ENCODE measurements at regions not wholly inside any gene's neighbourhood (a gene's known extent, or its start where the extent isn't known, plus 50 kb on each side); places are given as distances from the start of the nearest gene placed in this dataset.

DNA sequence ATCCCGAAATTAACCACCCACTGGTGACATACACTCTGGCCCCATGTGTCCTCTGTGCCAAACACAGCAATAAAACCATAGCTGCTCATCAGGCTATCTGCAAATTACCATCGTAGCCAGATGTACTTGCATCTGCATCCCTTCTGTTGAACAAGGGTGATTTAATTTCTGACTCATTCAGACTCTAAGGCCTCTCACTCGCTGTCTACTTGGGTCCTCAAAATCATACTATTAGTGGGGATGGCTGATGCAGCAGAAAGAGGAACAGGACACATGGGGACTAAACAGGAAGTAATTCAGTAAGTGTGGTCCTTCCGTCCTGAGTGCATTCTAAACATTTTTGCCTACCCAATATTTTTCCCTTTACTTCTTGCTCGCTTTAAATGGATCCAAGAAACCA lies 2275.0 kb upstream of the PCDH20 start:
- peak; percentile 56 for TF ChIP-seq GATA2 (IDR thresholded peaks at IDR 0.05; ENCODE audit: low read depth, low read length)
- TF ChIP-seq GATA3 (IDR thresholded peaks at IDR 0.05; ENCODE audit: low read depth, low read length) = no peak

DNA sequence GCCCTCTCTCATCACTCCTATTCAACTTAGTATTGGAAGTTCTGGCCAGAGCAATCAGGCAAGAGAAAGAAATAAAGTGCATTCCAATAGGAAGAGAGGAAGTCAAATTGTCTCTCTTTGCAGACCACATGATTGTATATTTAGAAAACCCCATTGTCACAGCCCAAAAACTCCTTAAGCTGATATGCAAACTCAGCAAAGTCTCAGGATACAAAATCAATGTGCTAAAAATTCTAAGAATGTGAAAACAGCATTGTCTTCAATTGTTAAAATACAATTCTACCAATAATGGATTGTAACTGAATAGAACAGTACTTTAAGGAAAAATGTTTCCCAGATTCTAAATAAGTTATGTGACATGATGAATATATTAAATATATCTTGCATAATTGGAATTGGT lies 2269.2 kb upstream of the PCDH20 start:
- no peak for TF ChIP-seq GATA2 (IDR thresholded peaks at IDR 0.05; ENCODE audit: low read depth, low read length)
- no peak for TF ChIP-seq GATA3 (IDR thresholded peaks at IDR 0.05; ENCODE audit: low read depth, low read length)

DNA sequence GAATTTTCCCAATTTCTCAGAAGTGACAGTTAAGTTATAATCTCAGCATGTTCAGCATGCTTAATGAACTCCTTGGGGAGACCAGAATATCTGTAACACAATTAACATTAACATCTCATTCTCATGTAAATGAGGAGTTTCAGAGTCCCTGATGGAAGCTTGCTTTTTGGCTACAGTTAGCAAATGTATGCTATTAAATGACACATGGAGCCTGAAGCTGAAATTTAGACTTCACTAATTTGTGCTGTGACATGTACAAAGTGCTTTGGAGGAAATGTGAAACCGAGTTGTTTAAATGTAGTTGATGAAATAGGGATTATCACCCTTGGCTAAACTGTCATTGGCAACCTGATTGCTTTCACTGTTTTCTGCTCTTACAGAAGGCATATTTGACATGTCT lies 2265.1 kb upstream of the PCDH20 start:
- no peak for TF ChIP-seq GATA3 (IDR thresholded peaks at IDR 0.05; ENCODE audit: low read depth, low read length)
- TF ChIP-seq GATA2 (IDR thresholded peaks at IDR 0.05; ENCODE audit: low read depth, low read length) = no peak

DNA sequence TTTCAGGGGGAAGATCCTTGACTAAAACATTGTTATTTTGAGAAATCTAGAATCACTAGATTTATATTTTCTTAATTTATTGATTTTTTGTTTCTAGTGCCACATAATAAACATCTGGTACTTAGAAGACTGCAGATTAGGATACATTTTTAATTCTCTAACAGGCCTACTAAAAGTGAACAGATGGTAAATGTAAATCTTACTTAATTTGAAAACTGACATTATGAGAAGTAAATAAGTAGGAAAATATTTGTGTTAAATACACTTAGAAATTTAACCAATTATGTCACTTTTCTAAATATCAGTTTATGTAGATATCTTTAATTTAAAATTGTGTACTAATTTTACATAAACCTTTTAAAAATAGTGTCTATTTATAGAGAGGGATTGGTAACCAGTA lies 2255.6 kb upstream of the PCDH20 start:
- TF ChIP-seq GATA3 (IDR thresholded peaks at IDR 0.05; ENCODE audit: low read depth, low read length) (no peak), GATA2 (IDR thresholded peaks at IDR 0.05; ENCODE audit: low read depth, low read length) (no peak)

DNA sequence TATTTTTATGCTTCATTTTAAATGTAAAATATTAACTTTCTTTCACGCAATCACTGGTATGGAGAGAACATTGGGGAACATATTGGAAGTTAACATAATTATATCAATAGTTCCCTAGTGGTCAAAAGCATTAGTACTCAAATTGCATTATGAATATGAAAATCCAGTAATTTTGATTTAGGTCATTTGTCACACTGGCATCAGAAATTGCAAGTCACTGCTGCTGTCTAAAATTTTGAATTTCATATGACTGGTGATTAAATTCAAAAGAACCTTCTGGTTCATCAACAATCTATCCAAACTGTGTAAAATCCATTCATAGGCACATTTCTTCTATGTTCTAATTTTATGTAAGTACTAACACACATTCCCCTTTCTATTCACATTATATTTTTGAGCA lies 2235.7 kb upstream of the PCDH20 start:
- TF ChIP-seq GATA2 (IDR thresholded peaks at IDR 0.05; ENCODE audit: low read depth, low read length) (no peak), GATA3 (IDR thresholded peaks at IDR 0.05; ENCODE audit: low read depth, low read length) (no peak)

DNA sequence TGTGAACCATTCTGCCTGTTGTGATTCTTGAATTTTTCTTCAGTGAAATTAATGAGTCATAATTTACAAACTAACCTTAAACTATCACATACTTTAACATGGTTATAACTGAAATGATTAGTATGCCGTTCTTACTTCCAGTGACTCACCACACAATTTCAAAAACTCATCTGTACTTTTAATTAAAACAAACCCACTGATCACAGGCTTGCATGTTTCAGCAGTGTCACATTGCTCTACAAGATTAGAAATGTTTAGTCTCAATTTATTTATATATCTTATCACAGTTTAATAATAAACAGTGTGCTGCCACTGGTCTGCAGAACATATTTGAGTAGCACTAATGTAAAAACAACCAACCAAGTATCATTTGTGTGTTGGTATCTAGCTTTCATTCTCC lies 2227.9 kb upstream of the PCDH20 start:
- TF ChIP-seq GATA3 (IDR thresholded peaks at IDR 0.05; ENCODE audit: low read depth, low read length) (no peak), GATA2 (IDR thresholded peaks at IDR 0.05; ENCODE audit: low read depth, low read length) (no peak)

DNA sequence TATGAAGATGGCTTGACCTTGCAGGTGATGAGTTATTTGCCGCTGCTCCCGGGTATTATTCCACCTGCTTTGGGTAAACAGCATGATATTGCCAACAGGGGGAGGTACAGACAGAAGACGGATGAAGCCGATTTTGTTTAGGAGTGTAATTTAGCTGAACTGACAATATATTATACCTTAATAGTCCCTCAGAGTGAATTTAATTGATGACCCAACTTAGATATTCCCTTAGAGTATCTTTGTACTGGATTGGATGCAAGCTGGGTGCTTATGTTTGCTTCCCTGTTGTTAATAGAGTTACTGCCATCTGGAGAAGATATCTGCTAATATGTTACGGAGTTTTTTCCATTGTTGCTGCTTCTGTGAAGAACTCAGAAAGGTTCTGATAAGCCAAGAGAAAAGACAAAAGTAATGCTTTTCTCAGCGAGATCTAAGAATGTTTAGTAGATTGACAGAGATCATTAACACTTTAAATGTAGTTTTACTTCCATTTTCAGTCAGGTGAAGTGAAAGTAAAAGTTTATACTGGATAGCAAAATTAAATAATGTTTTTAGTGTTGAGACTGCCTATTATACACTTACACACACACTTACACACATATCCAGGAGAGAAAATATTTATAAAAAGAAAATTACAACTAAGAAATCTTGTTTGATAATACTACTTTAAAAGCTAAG lies 2220.8 kb upstream of the PCDH20 start:
- TF ChIP-seq GATA2 (IDR thresholded peaks at IDR 0.05; ENCODE audit: low read depth, low read length) = no peak

DNA sequence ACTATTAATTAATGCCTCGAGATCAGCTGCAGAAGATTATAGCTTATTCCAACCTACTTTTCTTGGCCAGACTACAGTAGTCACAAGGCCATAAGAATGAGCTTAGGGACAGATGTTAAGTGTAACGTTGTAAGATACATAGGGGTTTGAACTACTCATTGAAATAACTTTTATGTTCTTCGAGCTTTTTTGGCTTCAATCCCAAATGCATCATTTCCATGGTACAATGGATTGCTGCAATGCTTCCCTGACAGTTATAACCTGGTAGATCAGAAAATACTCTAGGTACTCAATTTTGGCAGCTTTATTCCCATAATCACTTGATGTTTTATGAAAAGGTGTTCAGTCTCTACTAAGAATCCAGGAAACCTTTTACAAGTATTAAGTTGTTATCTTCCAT lies 2216.7 kb upstream of the PCDH20 start:
- no peak for TF ChIP-seq GATA2 (IDR thresholded peaks at IDR 0.05; ENCODE audit: low read depth, low read length)
- TF ChIP-seq GATA3 (IDR thresholded peaks at IDR 0.05; ENCODE audit: low read depth, low read length) = no peak

DNA sequence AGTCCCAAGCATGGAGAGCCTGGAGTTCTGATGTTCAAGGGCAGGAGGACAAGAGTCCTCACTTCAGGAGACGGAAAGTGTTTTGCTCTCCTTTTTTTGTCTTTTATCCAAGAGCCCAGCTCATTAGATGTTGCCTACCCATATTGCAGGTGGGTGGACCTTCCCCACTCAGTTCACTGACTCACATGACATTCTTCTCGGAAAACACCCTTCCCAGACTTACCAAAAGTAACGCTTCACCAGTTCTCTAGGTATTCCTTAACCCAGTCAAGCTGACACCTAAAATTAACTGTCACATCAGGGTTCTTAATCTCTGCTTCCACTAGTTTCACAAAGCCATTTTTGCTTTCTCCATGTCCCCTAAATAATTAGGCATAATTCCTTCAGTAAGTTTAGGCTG lies 2215.4 kb upstream of the PCDH20 start:
- no peak for TF ChIP-seq GATA2 (IDR thresholded peaks at IDR 0.05; ENCODE audit: low read depth, low read length)
- TF ChIP-seq GATA3 (IDR thresholded peaks at IDR 0.05; ENCODE audit: low read depth, low read length) = no peak

DNA sequence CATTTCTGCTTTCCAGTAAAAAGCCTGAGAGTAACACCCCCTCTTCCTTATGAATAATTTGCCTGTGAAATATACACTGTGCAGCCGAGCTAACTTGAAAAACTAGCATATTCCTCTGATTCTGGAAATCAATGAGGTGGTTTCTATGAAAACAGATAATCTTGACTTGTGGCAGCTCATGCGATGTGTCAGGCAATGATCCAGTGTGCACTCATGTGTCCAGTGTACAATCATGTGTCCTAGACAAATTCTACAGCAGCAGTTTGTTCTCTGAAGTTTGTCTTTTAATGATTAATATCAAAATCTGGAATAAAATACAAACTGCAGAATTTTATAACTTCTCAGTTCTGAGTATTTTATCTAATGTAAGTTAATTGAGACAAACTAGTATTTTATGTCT lies 2213.9 kb upstream of the PCDH20 start:
- TF ChIP-seq GATA2 (IDR thresholded peaks at IDR 0.05; ENCODE audit: low read depth, low read length) (no peak), GATA3 (IDR thresholded peaks at IDR 0.05; ENCODE audit: low read depth, low read length) (no peak)

DNA sequence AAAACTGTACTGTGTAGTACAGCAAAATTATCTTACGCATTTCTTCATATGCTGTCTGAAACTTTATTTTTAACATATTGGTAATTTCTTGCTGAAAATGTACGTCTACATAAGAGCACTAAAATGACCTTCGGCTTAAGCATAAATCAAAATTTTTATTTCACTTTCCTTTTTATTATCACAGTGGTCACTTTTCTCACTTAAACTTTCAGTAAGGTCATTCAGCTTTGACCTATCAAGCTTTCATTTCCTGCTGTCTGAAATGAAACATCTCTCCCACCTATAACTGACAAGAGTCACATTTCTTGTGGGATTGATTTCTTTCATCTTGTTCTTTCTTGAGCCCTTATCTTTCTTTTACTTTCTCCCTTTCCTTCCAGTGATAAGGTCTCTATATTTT lies 2212.7 kb upstream of the PCDH20 start:
- TF ChIP-seq GATA3 (IDR thresholded peaks at IDR 0.05; ENCODE audit: low read depth, low read length) = no peak
- TF ChIP-seq GATA2 (IDR thresholded peaks at IDR 0.05; ENCODE audit: low read depth, low read length) = no peak

DNA sequence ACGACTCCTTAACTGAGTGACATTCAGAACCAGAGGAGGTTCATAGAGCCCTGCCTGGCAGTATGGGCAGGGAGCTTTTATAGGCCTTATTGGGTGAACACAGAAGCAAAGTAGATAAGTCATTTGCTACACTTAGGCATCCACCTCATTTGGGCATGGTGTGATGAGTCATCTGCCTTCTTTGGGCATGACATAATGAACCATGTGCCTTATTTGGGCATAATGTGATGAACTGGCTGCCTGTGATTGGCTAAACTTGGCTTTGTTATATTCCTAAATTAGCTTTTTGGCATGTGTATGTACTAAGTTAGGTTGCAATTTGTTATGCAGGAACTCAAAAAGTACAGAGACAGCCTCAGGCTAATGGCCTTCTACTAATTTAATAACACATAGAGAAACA lies 2210.2 kb upstream of the PCDH20 start:
- TF ChIP-seq GATA2 (IDR thresholded peaks at IDR 0.05; ENCODE audit: low read depth, low read length) (no peak), GATA3 (IDR thresholded peaks at IDR 0.05; ENCODE audit: low read depth, low read length) (no peak)

DNA sequence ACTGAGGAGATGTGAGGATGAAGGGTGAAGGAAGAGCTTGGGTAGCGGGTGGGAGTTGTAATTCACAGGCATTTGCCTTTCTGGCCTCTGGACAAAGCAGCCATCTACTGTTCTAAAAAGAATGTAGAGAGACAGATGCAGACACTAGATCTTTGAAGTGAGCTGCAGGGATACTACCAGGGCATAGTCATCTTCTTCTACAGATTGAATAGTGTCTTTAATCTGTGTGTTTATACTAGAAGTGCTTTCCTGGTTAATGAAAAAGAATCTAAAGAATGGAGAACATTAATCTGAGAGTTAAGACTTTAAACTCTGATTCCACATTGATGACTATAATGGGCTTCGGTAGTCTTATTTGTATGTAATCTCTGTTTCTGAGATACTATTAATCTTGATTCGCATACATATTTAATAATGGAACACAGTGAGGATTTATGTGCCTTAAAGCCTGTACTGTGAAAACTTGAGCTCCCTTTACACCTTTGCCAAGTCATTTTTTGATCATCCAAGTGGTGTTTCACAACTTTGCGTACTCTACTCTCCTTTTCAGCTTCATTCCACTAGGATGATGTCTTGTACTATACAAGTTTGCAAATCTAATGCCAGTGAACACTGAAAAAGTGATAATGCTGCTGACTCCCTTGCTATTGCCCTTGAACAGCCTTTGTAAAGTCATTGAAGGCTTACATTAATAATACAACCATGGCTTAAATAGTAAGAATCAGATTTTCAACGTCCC lies 2199.4 kb upstream of the PCDH20 start:
- TF ChIP-seq GATA3 (IDR thresholded peaks at IDR 0.05; ENCODE audit: low read depth, low read length) (no peak), GATA2 (IDR thresholded peaks at IDR 0.05; ENCODE audit: low read depth, low read length) (no peak)

DNA sequence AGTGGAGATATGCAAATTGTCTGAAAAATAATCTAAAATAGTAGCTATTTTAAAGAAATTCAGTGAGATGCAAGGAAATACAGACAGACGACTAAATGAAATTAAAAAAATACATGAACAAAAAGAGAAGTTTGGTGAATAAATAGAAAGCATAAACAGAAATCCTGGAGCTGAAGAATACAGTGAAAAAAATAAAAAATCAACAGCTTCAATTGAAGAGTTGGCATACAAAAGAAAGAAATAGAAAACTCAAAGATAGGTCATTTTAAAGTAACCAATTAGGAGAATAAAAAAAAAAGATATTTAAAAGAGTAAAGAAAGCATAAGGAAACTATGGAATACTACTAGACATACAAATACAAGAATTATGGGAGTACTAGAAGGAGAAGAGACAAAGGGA lies 2191.5 kb upstream of the PCDH20 start:
- TF ChIP-seq GATA3 (IDR thresholded peaks at IDR 0.05; ENCODE audit: low read depth, low read length) (no peak), GATA2 (IDR thresholded peaks at IDR 0.05; ENCODE audit: low read depth, low read length) (no peak)

DNA sequence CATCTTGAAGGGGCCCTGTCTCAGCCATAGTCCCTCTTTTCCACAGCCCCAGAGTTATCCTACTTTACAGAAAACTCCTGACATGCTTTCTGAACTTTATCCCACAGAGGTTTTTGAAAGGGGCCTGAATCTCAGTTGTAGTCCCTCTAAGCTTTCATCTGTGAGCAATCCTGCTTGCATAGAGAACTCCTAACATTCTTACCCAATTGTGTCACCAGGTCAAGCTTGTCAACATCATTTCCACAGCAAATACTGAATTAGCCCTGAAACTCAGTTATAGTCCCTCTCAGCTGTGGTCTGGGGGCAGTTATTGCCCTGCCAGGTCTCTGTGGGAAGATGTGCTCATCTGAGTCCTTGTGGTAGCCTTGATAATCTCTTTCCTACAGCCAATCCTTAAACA lies 2190.3 kb upstream of the PCDH20 start:
- TF ChIP-seq GATA2 (IDR thresholded peaks at IDR 0.05; ENCODE audit: low read depth, low read length) (no peak), GATA3 (IDR thresholded peaks at IDR 0.05; ENCODE audit: low read depth, low read length) (no peak)
